ENCODE measurements at regions not wholly inside any gene's neighbourhood (a gene's known extent, or its start where the extent isn't known, plus 50 kb on each side); places are given as distances from the start of the nearest gene placed in this dataset.
A peak's percentile ranks its signal among the peaks of the same experiment; 100 is the strongest.

GRCh38 chr10:37684765-37685164 is 172.6 kb downstream of the ZNF248 start:
- DNase-seq = peak; percentile 5

- DNase-seq = no peak
Measured at GRCh38 chr10:37682617-37683016, 174.8 kb downstream of the ZNF248 start.

GRCh38 chr10:37681617-37681999 is 175.8 kb downstream of the ZNF248 start:
- DNase-seq = peak; percentile 8

- no peak for DNase-seq
Measured at GRCh38 chr10:37680716-37681616, 176.4 kb downstream of the ZNF248 start.

GRCh38 chr10:37680243-37680683 is 177.1 kb downstream of the ZNF248 start:
- DNase-seq = no peak

GRCh38 chr10:37679465-37679864 is 177.9 kb downstream of the ZNF248 start:
- no peak for DNase-seq

- no peak for DNase-seq
Measured at GRCh38 chr10:37675449-37675848, 182.0 kb downstream of the ZNF248 start.

GRCh38 chr10:37671802-37672201 is 185.6 kb downstream of the ZNF248 start:
- DNase-seq = no peak

GRCh38 chr10:37667736-37668135 is 189.7 kb downstream of the ZNF248 start:
- DNase-seq = no peak

GRCh38 chr10:37654466-37654865 is 202.9 kb downstream of the ZNF248 start:
- DNase-seq = no peak

- DNase-seq = no peak
Measured at GRCh38 chr10:37643187-37643586, 214.2 kb downstream of the ZNF248 start.

- no peak for DNase-seq
Measured at GRCh38 chr10:37640301-37640700, 217.1 kb downstream of the ZNF248 start.

GRCh38 chr10:37639200-37639599 is 218.2 kb downstream of the ZNF248 start:
- DNase-seq = no peak

- DNase-seq = no peak
Measured at GRCh38 chr10:37638569-37638968, 218.8 kb downstream of the ZNF248 start.

GRCh38 chr10:37634351-37634880 is 223.0 kb downstream of the ZNF248 start:
- no peak for DNase-seq

- no peak for DNase-seq
Measured at GRCh38 chr10:37632641-37633040, 224.8 kb downstream of the ZNF248 start.

- DNase-seq = no peak
Measured at GRCh38 chr10:37623506-37623905, 233.9 kb downstream of the ZNF248 start.

- DNase-seq = no peak
Measured at GRCh38 chr10:37619336-37619735, 238.1 kb downstream of the ZNF248 start.

GRCh38 chr10:37588299-37588698 is 269.1 kb downstream of the ZNF248 start:
- DNase-seq = no peak

GRCh38 chr10:37584643-37585042 is 272.8 kb downstream of the ZNF248 start:
- DNase-seq = no peak

- no peak for DNase-seq
Measured at GRCh38 chr10:37582237-37582636, 275.2 kb downstream of the ZNF248 start.

GRCh38 chr10:37576154-37576553 is 281.3 kb downstream of the ZNF248 start:
- no peak for DNase-seq

- DNase-seq = no peak
Measured at GRCh38 chr10:37572206-37572605, 285.2 kb downstream of the ZNF248 start.

GRCh38 chr10:37566332-37566731 is 291.1 kb downstream of the ZNF248 start:
- no peak for DNase-seq

- no peak for DNase-seq
Measured at GRCh38 chr10:37563715-37564108, 293.7 kb downstream of the ZNF248 start.
